Adrenal gland (tissue), 9 donors: ENCODE measurements at regions not wholly inside any gene's neighbourhood (a gene's known extent, or its start where the extent isn't known, plus 50 kb on each side); places are given as distances from the start of the nearest gene placed in this dataset.

Source experiments
- DNase-seq, 7 donors: peaks; one replicate each; pipeline ENCODE4 v3.0.0-alpha.2; 2019 to 2020
- H3K27ac ChIP-seq, 5 donors: fragments of 200-600 bp; sonication (generic) in 4 of 5; 1 replicate in 3 of 5; 2 replicates in 2 of 5; pipeline versions ENCODE4 v1.5.1 to v1.8.0; 2016 to 2020; ENCODE audit warnings: mild to moderate bottlenecking in 1 of 5
- H3K27me3 ChIP-seq: fragments of 200-600 bp; 2 replicates; pipeline ENCODE4 v1.8.0; 2021
- H3K36me3 ChIP-seq, 2 donors: fragments of 200-600 bp; replicated peaks in 1 of 2; 1 replicate in 1 of 2; 2 replicates in 1 of 2; pipeline versions ENCODE4 v1.5.1 to v1.8.0; 2018 to 2022
- H3K4me1 ChIP-seq, 2 donors: fragments of 200-600 bp; replicated peaks in 1 of 2; 1 replicate in 1 of 2; 2 replicates in 1 of 2; pipeline versions ENCODE4 v1.5.1 to v1.8.0; 2018 to 2021
- H3K4me3 ChIP-seq, 4 donors: fragments of 200-600 bp; sonication (generic) in 3 of 4; one replicate each; pipeline ENCODE4 v1.5.1; 2016 to 2018
- H3K9me3 ChIP-seq, 3 donors: fragments of 200-600 bp; sonication (generic) in 1 of 3; replicated peaks in 1 of 3; 1 replicate in 2 of 3; 2 replicates in 1 of 3; pipeline versions ENCODE4 v1.5.1 to v1.8.0; 2016 to 2021
- CTCF ChIP-seq, 6 experiments: fragments of 450-650 bp in 4 of 6; fragments of 200-600 bp in 2 of 6; sonication (generic) in 1 of 6; IDR thresholded peaks; 1 replicate in 5 of 6; 2 replicates in 1 of 6; pipeline versions ENCODE4 v1.5.1 to v1.8.0; 2016 to 2021; ENCODE audit warnings: antibody characterized with exemption in 6 of 6, mild to moderate bottlenecking in 2 of 6, moderate library complexity in 1 of 6
- POLR2A ChIP-seq, 2 donors: fragments of 450-650 bp; IDR thresholded peaks; one replicate each; pipeline ENCODE4 v1.6.1; 2017; ENCODE audit warnings: antibody characterized with exemption in 2 of 2, mild to moderate bottlenecking in 2 of 2, moderate library complexity in 1 of 2
- WGBS, 4 donors: extraction: QIAGEN DNeasy Blood & Tissue Kit in 2 of 4; methylation state at CpG; one replicate each; pipeline versions ENCODE4 v1.1.5 to v1.1.7; 2013 to 2017; 5-methylcytosine and 5-hydroxymethylcytosine counted together
- intact Hi-C, 2 donors: fragments of 100-400 bp; cut with DNase I; formaldehyde crosslinking; loops; one replicate each; pipeline versions ENCODE4 v1.14.1 to v1.15.0; 2022 to 2023
- donor health status: healthy with polysubstance abuse.
- donor health status: Bipolar disorder and iron deficiency.
- donor health status: DM: yes; HTN: yes; CAD: no.
- donor health status: DM: no; HTN: no; CAD: no.
- donor health status: DM: no; HTN: no; CAD: no.

DNA sequence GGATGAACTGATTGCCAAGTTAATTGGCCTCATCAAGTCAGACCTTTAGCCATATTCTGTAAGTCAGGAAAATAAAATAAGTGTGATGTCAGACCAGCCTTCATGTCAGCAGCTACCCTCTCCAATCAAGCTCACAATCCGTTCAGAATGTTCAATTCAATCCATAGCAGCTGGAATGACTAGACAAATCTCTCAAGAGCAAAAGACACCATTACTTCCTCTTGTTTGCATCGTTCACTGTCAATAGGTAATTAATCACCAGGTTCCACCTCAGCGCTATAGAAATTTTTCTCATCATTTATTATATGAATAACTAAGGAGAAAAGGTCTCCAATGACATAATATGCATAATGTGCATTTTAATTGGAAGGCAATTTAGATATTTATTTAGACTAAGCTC is 321.0 kb upstream of the GRIA3 start:
- intact Hi-C loops: no loop called here
- Histone ChIP-seq H3K4me3 (no peak overlapping the region), H3K9me3 (no peaks in the 10 kb centered on the region), H3K4me1 (no peaks in the 10 kb centered on the region), H3K27me3 (no peaks in the 10 kb centered on the region), H3K27ac (no peak overlapping the region), H3K36me3 (no peaks in the 10 kb centered on the region)
- 54 to 73% (median 67%) methylated on average over 3 of the region's 3 CpGs for WGBS, 4 donors
- no peak for TF ChIP-seq POLR2A (IDR thresholded peaks at IDR 0.05)
- no peak for TF ChIP-seq CTCF (IDR thresholded peaks at IDR 0.05)
- no peak for DNase-seq

GRCh38 chrX:122866532-122866931 is 317.5 kb upstream of the GRIA3 start:
- WGBS, 4 donors: 13 to 48% (median 35%) methylated on average over 1 to 2 of the region's 2 CpGs

DNA sequence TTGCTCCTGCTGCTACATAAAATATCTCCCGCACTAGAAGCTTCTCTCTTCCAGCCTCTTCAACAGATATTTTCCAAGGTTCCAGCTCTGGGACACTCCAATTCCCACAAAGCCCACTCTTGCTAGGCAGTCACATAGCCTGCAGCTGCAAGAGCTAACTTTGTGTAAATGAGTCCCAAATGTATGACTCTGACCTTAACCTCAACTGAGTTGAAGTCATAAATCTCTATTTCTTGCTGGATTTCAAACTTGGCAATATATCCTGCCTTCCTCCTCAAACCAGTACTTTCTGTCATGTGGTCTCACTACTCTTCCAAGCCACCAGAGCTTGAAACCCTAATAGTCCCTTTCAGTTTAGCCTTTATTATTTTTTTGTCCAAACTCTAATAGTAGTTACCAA is 315.4 kb upstream of the GRIA3 start:
- intact Hi-C loops: no loop called here
- 42 to 59% (median 48%) methylated on average over 1 of the region's 1 CpG for WGBS, 4 donors

More at GRCh38 chrX:122866532-122866931, 317.5 kb upstream of the GRIA3 start:
- no peak for TF ChIP-seq POLR2A (IDR thresholded peaks at IDR 0.05)
- TF ChIP-seq CTCF (IDR thresholded peaks at IDR 0.05): no peak
- H3K27me3 ChIP-seq: no peaks in the 10 kb centered on the region
- DNase-seq: no peak
- H3K36me3 ChIP-seq: no peaks in the 10 kb centered on the region
- intact Hi-C loops: no loop called here
- H3K9me3 ChIP-seq: no peaks in the 10 kb centered on the region
- no peak overlapping the region for H3K4me3 ChIP-seq
- no peak overlapping the region for H3K27ac ChIP-seq
- H3K4me1 ChIP-seq: no peaks in the 10 kb centered on the region

DNA sequence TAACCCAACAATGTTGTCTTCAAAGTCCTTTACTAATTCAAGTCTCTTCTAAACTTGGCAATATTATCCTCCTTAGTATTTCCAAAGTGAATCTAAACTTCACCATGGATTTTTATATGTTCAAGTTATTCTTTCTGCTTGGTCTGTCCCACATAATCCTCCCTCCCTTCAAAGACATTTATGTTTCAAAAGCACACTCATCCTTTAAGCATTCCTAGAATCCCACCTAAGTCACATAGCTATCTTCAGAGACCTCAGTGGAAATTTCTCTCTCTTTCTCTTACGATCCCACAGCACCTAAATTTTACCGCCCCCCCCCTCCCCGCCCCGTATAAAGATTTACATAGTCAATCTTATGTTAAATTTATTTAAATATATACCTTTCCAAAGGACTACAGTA is 314.9 kb upstream of the GRIA3 start:
- 48 to 93% (median 75%) methylated on average over 4 of the region's 4 CpGs for WGBS, 4 donors
- Histone ChIP-seq H3K36me3 (no peaks in the 10 kb centered on the region), H3K4me1 (no peaks in the 10 kb centered on the region), H3K9me3 (no peaks in the 10 kb centered on the region), H3K27me3 (no peaks in the 10 kb centered on the region), H3K4me3 (no peak overlapping the region), H3K27ac (no peak overlapping the region)
- DNase-seq: no peak
- intact Hi-C loops: no loop called here
- TF ChIP-seq POLR2A (IDR thresholded peaks at IDR 0.05): no peak

More for the DNA sequence above, 315.4 kb upstream of the GRIA3 start:
- TF ChIP-seq CTCF (IDR thresholded peaks at IDR 0.05) (no peak), POLR2A (IDR thresholded peaks at IDR 0.05) (no peak)
- H3K4me1 ChIP-seq: no peaks in the 10 kb centered on the region
- H3K4me3 ChIP-seq: no peak overlapping the region
- H3K27me3 ChIP-seq: no peaks in the 10 kb centered on the region
- no peak overlapping the region for H3K27ac ChIP-seq
- H3K36me3 ChIP-seq: no peaks in the 10 kb centered on the region
- DNase-seq: no peak
- H3K9me3 ChIP-seq: no peaks in the 10 kb centered on the region

DNA sequence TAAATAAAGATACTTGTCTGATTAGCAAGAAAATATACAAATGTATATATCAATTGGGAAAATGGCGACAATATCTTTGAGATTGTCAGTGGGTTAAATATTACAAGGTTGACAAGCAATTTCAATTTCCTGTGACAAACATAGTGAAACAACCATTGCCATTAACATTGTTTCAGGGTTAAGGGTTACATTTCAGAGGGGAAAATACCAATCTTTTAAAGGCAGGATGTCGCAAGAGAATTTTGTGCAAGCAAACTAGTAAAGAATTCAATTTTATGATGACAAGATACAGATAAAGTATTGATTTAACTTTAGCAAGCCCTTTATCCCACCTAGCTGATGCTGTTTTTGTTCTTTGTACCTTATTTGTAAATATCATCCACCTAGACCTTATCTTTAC is 305.8 kb upstream of the GRIA3 start:
- intact Hi-C loops: no loop called here
- no peak for DNase-seq
- Histone ChIP-seq H3K27ac (no peak overlapping the region), H3K36me3 (no peaks in the 10 kb centered on the region), H3K9me3 (peaks cover 0 to 3% (median 0%) of the 10 kb centered on the region in 3 donors), H3K27me3 (peaks cover 5% of the 10 kb centered on the region), H3K4me3 (no peak overlapping the region), H3K4me1 (no peaks in the 10 kb centered on the region)
- TF ChIP-seq POLR2A (IDR thresholded peaks at IDR 0.05): no peak
- no peak for TF ChIP-seq CTCF (IDR thresholded peaks at IDR 0.05)
- WGBS, 4 donors: 74 to 79% (median 75%) methylated on average over 2 of the region's 2 CpGs
